NCI-H460 (cell line): ENCODE measurements at regions not wholly inside any gene's neighbourhood (a gene's known extent, or its start where the extent isn't known, plus 50 kb on each side); places are given as distances from the start of the nearest gene placed in this dataset.

ENCODE experiments used
- DNase-seq: peaks from one replicate; pipeline ENCODE4 v3.0.0-alpha.2; 2016; ENCODE audit warnings: low read depth; ENCODE audit errors: extremely low read depth

GRCh38 chr14:98114122-98114895 is 1157.7 kb downstream of the BCL11B start:
- DNase-seq = no peak

GRCh38 chr14:98114946-98115345 is 1157.1 kb downstream of the BCL11B start:
- no peak for DNase-seq

GRCh38 chr14:98118749-98119148 is 1153.2 kb downstream of the BCL11B start:
- DNase-seq = no peak

- no peak for DNase-seq
Measured at GRCh38 chr14:98119739-98120138, 1152.3 kb downstream of the BCL11B start.

- no peak for DNase-seq
Measured at GRCh38 chr14:98120831-98121464, 1151.0 kb downstream of the BCL11B start.

- no peak for DNase-seq
Measured at GRCh38 chr14:98122527-98122926, 1149.5 kb downstream of the BCL11B start.

GRCh38 chr14:98130691-98131090 is 1141.3 kb downstream of the BCL11B start:
- no peak for DNase-seq

- DNase-seq = no peak
Measured at GRCh38 chr14:98131406-98131805, 1140.6 kb downstream of the BCL11B start.

- no peak for DNase-seq
Measured at GRCh38 chr14:98133806-98134205, 1138.2 kb downstream of the BCL11B start.

- no peak for DNase-seq
Measured at GRCh38 chr14:98136012-98136789, 1135.8 kb downstream of the BCL11B start.

GRCh38 chr14:98137131-98138025 is 1134.6 kb downstream of the BCL11B start:
- DNase-seq = no peak

- DNase-seq = no peak
Measured at GRCh38 chr14:98138666-98139065, 1133.3 kb downstream of the BCL11B start.

- no peak for DNase-seq
Measured at GRCh38 chr14:98140862-98141530, 1131.0 kb downstream of the BCL11B start.

- DNase-seq = no peak
Measured at GRCh38 chr14:98143566-98143965, 1128.4 kb downstream of the BCL11B start.

GRCh38 chr14:98144964-98145363 is 1127.0 kb downstream of the BCL11B start:
- DNase-seq = no peak

GRCh38 chr14:98146416-98146815 is 1125.6 kb downstream of the BCL11B start:
- no peak for DNase-seq

- DNase-seq = no peak
Measured at GRCh38 chr14:98154254-98154653, 1117.7 kb downstream of the BCL11B start.

- DNase-seq = no peak
Measured at GRCh38 chr14:98156411-98156810, 1115.6 kb downstream of the BCL11B start.

GRCh38 chr14:98160901-98161300 is 1111.1 kb downstream of the BCL11B start:
- DNase-seq = no peak

GRCh38 chr14:98161356-98161755 is 1110.6 kb downstream of the BCL11B start:
- DNase-seq = no peak
